Mesothelial cell of epicardium (in vitro differentiated cells): ENCODE measurements at regions not wholly inside any gene's neighbourhood (a gene's known extent, or its start where the extent isn't known, plus 50 kb on each side); places are given as distances from the start of the nearest gene placed in this dataset.

Source experiments
- DNase-seq, 2 experiments: peaks; one replicate each; pipeline ENCODE4 v3.0.0; 2021; ENCODE audit warnings: low spot score in 2 of 2; ENCODE audit not compliant: unreplicated experiment in 2 of 2
- H3K27ac Mint-ChIP-seq: 2 replicates; pipeline ENCODE4 v1.8.0; 2021; ENCODE audit warnings: mixed read lengths
- H3K27me3 Mint-ChIP-seq: 2 replicates; pipeline ENCODE4 v1.8.0; 2021; ENCODE audit warnings: low read depth, mixed read lengths
- H3K36me3 Mint-ChIP-seq: 2 replicates; pipeline ENCODE4 v1.8.0; 2021; ENCODE audit warnings: mixed read lengths
- H3K4me1 Mint-ChIP-seq: 2 replicates; pipeline ENCODE4 v1.8.0; 2021; ENCODE audit warnings: mixed read lengths
- H3K4me3 Mint-ChIP-seq: 2 replicates; pipeline ENCODE4 v1.8.0; 2021; ENCODE audit warnings: mild to moderate bottlenecking, moderate library complexity, mixed read lengths
- H3K9me3 Mint-ChIP-seq: 2 replicates; pipeline ENCODE4 v1.8.0; 2021; ENCODE audit warnings: mixed read lengths
- CTCF ChIP-seq: fragments of 200-600 bp; sonication (generic); IDR thresholded peaks from one replicate; pipeline ENCODE4 v1.5.0; 2021; ENCODE audit warnings: antibody characterized with exemption; ENCODE audit not compliant: unreplicated experiment

- no peak for TF ChIP-seq CTCF
- DNase-seq = no peak
- Mint-ChIP-seq H3K4me3 (no peak overlapping the region), H3K4me1 (no peaks in the 10 kb centered on the region), H3K27me3 (peaks cover 68% of the 10 kb centered on the region), H3K27ac (no peak overlapping the region), H3K9me3 (peaks cover 10% of the 10 kb centered on the region), H3K36me3 (no peaks in the 10 kb centered on the region)
Observed at GRCh38 chr3:134743006-134743405, 52.1 kb upstream of the EPHB1 start.
